H1 (cell line): ENCODE measurements at regions not wholly inside any gene's neighbourhood (a gene's known extent, or its start where the extent isn't known, plus 50 kb on each side); places are given as distances from the start of the nearest gene placed in this dataset.

Source experiments
- CTCF ChIA-PET: fragments of 300-600 bp; sonication (Branson Sonifier 250); formaldehyde crosslinking; loops from one replicate; lab custom pipeline; 2021; ENCODE audit not compliant: partially characterized antibody; lab: Charles Lee
- POLR2A ChIA-PET: fragments of 300-600 bp; sonication (Branson Sonifier 250); formaldehyde crosslinking; loops from one replicate; lab custom pipeline; 2021; ENCODE audit warnings: inconsistent platforms; ENCODE audit not compliant: partially characterized antibody; lab: Charles Lee
- DNase-seq, 2 experiments: peaks; one replicate each; pipeline versions ENCODE4 v3.0.0 to v3.0.0-alpha.2; 2010 to 2022; ENCODE audit warnings: low spot score in 2 of 2, low read depth in 1 of 2, mixed read lengths in 1 of 2
- FAIRE-seq: peaks from 2 replicates; lab custom pipeline; 2011; peaks lifted over from hg19 to GRCh38; lab: Jason Lieb, UNC
- H2AFZ ChIP-seq: 2 replicates; pipeline ENCODE4 v1.8.1; 2012; ENCODE audit warnings: low read length, inconsistent platforms
- H2AK5ac ChIP-seq: 2 replicates; pipeline ENCODE4 v1.6.1; 2013; ENCODE audit warnings: low read depth, low read length
- H2BK120ac ChIP-seq: replicated peaks from 2 replicates; pipeline ENCODE3; 2013; ENCODE audit warnings: low read depth, low read length, inconsistent platforms
- H2BK12ac ChIP-seq: 2 replicates; pipeline ENCODE4 v1.6.1; 2013; ENCODE audit warnings: low read depth, low read length
- H2BK15ac ChIP-seq: 2 replicates; pipeline ENCODE4 v1.6.1; 2013; ENCODE audit warnings: low read length
- H2BK20ac ChIP-seq: 2 replicates; pipeline ENCODE4 v1.6.1; 2013; ENCODE audit warnings: low read length
- H2BK5ac ChIP-seq: 2 replicates; pipeline ENCODE4 v1.6.1; 2013; ENCODE audit warnings: low read depth, low read length
- H3K14ac ChIP-seq: 2 replicates; pipeline ENCODE4 v1.6.1; 2013; ENCODE audit warnings: inconsistent platforms; ENCODE audit not compliant: insufficient read length
- H3K18ac ChIP-seq: 2 replicates; pipeline ENCODE4 v1.6.1; 2013; ENCODE audit warnings: low read length; ENCODE audit errors: extremely low read depth
- H3K23ac ChIP-seq: 2 replicates; pipeline ENCODE4 v1.6.1; 2013; ENCODE audit warnings: inconsistent platforms; ENCODE audit not compliant: insufficient read length
- H3K23me2 ChIP-seq: 2 replicates; pipeline ENCODE4 v1.6.1; 2013; ENCODE audit warnings: low read depth, low read length
- H3K27ac ChIP-seq: 2 replicates; pipeline ENCODE4 v1.6.1; 2011; ENCODE audit warnings: low read depth, low read length, inconsistent platforms
- H3K27me3 ChIP-seq, 4 experiments: replicated peaks in 1 of 4; 1 replicate in 1 of 4; 2 replicates in 3 of 4; pipeline versions ENCODE4 v1.6.1 to v1.8.1; 2011 to 2013; ENCODE audit warnings: low read length in 3 of 4, mild to moderate bottlenecking in 3 of 4, inconsistent platforms in 2 of 4, mixed read lengths in 2 of 4, moderate library complexity in 1 of 4; ENCODE audit not compliant: control insufficient read depth in 3 of 4, insufficient read depth in 3 of 4; ENCODE audit errors: extremely low read depth in 1 of 4
- H3K36me3 ChIP-seq, 4 experiments: 2 replicates each; pipeline versions ENCODE4 v1.6.1 to v1.8.1; 2011 to 2013; ENCODE audit warnings: mild to moderate bottlenecking in 4 of 4, low read length in 3 of 4, moderate library complexity in 2 of 4, control low read depth in 1 of 4, inconsistent platforms in 1 of 4; ENCODE audit not compliant: insufficient read depth in 4 of 4, control insufficient read depth in 2 of 4
- H3K4ac ChIP-seq: replicated peaks from 2 replicates; pipeline ENCODE3; 2013; ENCODE audit warnings: low read length, low read depth, mixed read lengths, inconsistent platforms; ENCODE audit not compliant: insufficient read length
- H3K4me1 ChIP-seq, 4 experiments: replicated peaks in 1 of 4; 1 replicate in 1 of 4; 2 replicates in 3 of 4; pipeline versions ENCODE4 v1.6.1 to v1.8.1; 2011 to 2013; ENCODE audit warnings: low read length in 3 of 4, inconsistent platforms in 2 of 4, mixed read lengths in 1 of 4; ENCODE audit not compliant: insufficient read depth in 4 of 4, control insufficient read depth in 3 of 4
- H3K4me2 ChIP-seq, 2 experiments: 2 replicates each; pipeline versions ENCODE4 v1.6.1 to v1.8.1; 2011 to 2013; ENCODE audit warnings: low read depth in 2 of 2, low read length in 2 of 2, control low read depth in 1 of 2, inconsistent platforms in 1 of 2, mild to moderate bottlenecking in 1 of 2; ENCODE audit not compliant: insufficient read depth in 1 of 2
- H3K4me3 ChIP-seq, 4 experiments: fragments of 200-600, 300-600 bp in 1 of 4; sonication (generic), shearing (Covaris generic), sonication (Bioruptor Twin) in 1 of 4; 2 replicates each; pipeline versions ENCODE4 v1.5.1 to v1.8.1; 2011 to 2016; ENCODE audit warnings: low read length in 4 of 4, low read depth in 3 of 4, control low read depth in 2 of 4, inconsistent platforms in 2 of 4, mild to moderate bottlenecking in 2 of 4, mixed read lengths in 1 of 4, moderate library complexity in 1 of 4; ENCODE audit not compliant: insufficient read depth in 2 of 4; ENCODE audit errors: extremely low read depth in 1 of 4
- H3K56ac ChIP-seq: replicated peaks from 2 replicates; pipeline ENCODE3; 2013; ENCODE audit warnings: low read depth, mild to moderate bottlenecking, mixed read lengths, low read length, inconsistent platforms; ENCODE audit not compliant: insufficient read length
- H3K79me1 ChIP-seq: 2 replicates; pipeline ENCODE4 v1.6.1; 2013; ENCODE audit warnings: low read depth, low read length, control low read depth
- H3K79me2 ChIP-seq, 2 experiments: 2 replicates each; pipeline versions ENCODE4 v1.6.1 to v1.8.1; 2012 to 2013; ENCODE audit warnings: low read length in 2 of 2, mild to moderate bottlenecking in 2 of 2, inconsistent platforms in 1 of 2; ENCODE audit not compliant: insufficient read depth in 2 of 2, control insufficient read depth in 1 of 2
- H3K9ac ChIP-seq, 4 experiments: replicated peaks in 1 of 4; 1 replicate in 1 of 4; 2 replicates in 3 of 4; pipeline versions ENCODE4 v1.6.1 to v1.8.1; 2011 to 2013; ENCODE audit warnings: low read depth in 3 of 4, low read length in 3 of 4, control low read depth in 2 of 4, mild to moderate bottlenecking in 2 of 4, moderate library complexity in 2 of 4, inconsistent platforms in 1 of 4; ENCODE audit errors: extremely low read depth in 1 of 4
- H3K9me3 ChIP-seq, 2 experiments: 2 replicates each; pipeline versions ENCODE4 v1.6.1 to v1.8.1; 2012 to 2013; ENCODE audit warnings: mild to moderate bottlenecking in 2 of 2, moderate library complexity in 2 of 2, control low read depth in 1 of 2, inconsistent platforms in 1 of 2, low read depth in 1 of 2, low read length in 1 of 2, mixed read lengths in 1 of 2; ENCODE audit not compliant: insufficient read depth in 2 of 2
- H4K20me1 ChIP-seq, 2 experiments: replicated peaks in 1 of 2; 2 replicates each; pipeline versions ENCODE3 to v1.8.1; 2011 to 2013; ENCODE audit warnings: inconsistent platforms in 2 of 2, low read length in 2 of 2, mild to moderate bottlenecking in 1 of 2; ENCODE audit not compliant: insufficient read depth in 2 of 2, control insufficient read depth in 1 of 2
- H4K5ac ChIP-seq: 2 replicates; pipeline ENCODE4 v1.6.1; 2013; ENCODE audit warnings: low read length, low read depth, mixed read lengths, inconsistent platforms; ENCODE audit not compliant: insufficient read length
- H4K8ac ChIP-seq: 2 replicates; pipeline ENCODE4 v1.8.0; 2013; ENCODE audit warnings: mild to moderate bottlenecking, moderate library complexity, low read length, inconsistent platforms; ENCODE audit not compliant: insufficient read depth; ENCODE audit errors: extremely low read depth
- H4K91ac ChIP-seq: replicated peaks from 2 replicates; pipeline ENCODE3; 2013; ENCODE audit warnings: low read length, mixed read lengths, inconsistent platforms; ENCODE audit not compliant: insufficient read length
- CTCF ChIP-seq, 3 experiments: IDR thresholded peaks; 1 replicate in 2 of 3; 2 replicates in 1 of 3; pipeline versions ENCODE4 v1.5.1 to v1.6.1; 2011; ENCODE audit warnings: low read length in 3 of 3, mild to moderate bottlenecking in 3 of 3, inconsistent platforms in 2 of 3, low read depth in 1 of 3, moderate library complexity in 1 of 3; ENCODE audit not compliant: insufficient read depth in 1 of 3; ENCODE audit errors: control extremely low read depth in 1 of 3
- GABPA ChIP-seq: IDR thresholded peaks from 2 replicates; pipeline ENCODE4 v1.6.1; 2011; ENCODE audit warnings: mild to moderate bottlenecking, low read length, moderate library complexity, borderline replicate concordance; ENCODE audit not compliant: insufficient read depth
- SP4 ChIP-seq: IDR thresholded peaks from 2 replicates; pipeline ENCODE4 v1.6.1; 2012; ENCODE audit warnings: low read length, inconsistent platforms

GRCh38 chr1:221201773-221202172 is 322.5 kb downstream of the HLX start:
- Histone ChIP-seq H2BK12ac (no peak overlapping the region), H2BK5ac (no peak overlapping the region), H3K4me1 (no peaks in the 10 kb centered on the region), H3K9me3 (no peaks in the 10 kb centered on the region), H3K4me2 (no peak overlapping the region), H4K20me1 (no peaks in the 10 kb centered on the region), H3K23me2 (no peaks in the 10 kb centered on the region), H3K27ac (no peak overlapping the region), H3K23ac (no peak overlapping the region), H3K4ac (no peak overlapping the region), H3K27me3 (no peaks in the 10 kb centered on the region), H2AK5ac (no peak overlapping the region), H3K79me1 (no peaks in the 10 kb centered on the region), H2BK120ac (no peak overlapping the region), H3K14ac (no peak overlapping the region), H3K79me2 (no peaks in the 10 kb centered on the region), H4K5ac (no peak overlapping the region), H3K4me3 (no peak overlapping the region), H3K18ac (no peak overlapping the region), H3K36me3 (no peaks in the 10 kb centered on the region), H2AFZ (no peak overlapping the region), H4K91ac (no peak overlapping the region), H3K9ac (no peak overlapping the region), H2BK20ac (no peak overlapping the region), H2BK15ac (no peak overlapping the region), H3K56ac (no peak overlapping the region), H4K8ac (no peak overlapping the region)
- TF ChIP-seq SP4 (no peak), GABPA (no peak), CTCF (IDR thresholded peaks at IDR 0.05; ENCODE audit: control extremely low read depth in 1 of 3, insufficient read depth in 1 of 3, low read depth in 1 of 3, low read length in 3 of 3) (no peak)
- no peak for DNase-seq
- ChIA-PET CTCF (interaction anchor here (0.6 to 3.5 kb wide), 14 partner anchors 10 to 793 kb away, joined by 3 to 23 read pairs (median 4); partner anchors contain the start of gene HLX), POLR2A (no interaction called here)
- no peak for FAIRE-seq
